ENCODE measurements at regions not wholly inside any gene's neighbourhood (a gene's known extent, or its start where the extent isn't known, plus 50 kb on each side); places are given as distances from the start of the nearest gene placed in this dataset.

- H3K27ac ChIP-seq (ENCODE audit: low read length) = no peak overlapping the region
- H3K27me3 ChIP-seq (ENCODE audit: control insufficient read depth, insufficient read depth, low read length) = no peaks in the 10 kb centered on the region
- no peak overlapping the region for H3K4me3 ChIP-seq (ENCODE audit: low read length)
- H3K9me3 ChIP-seq (ENCODE audit: control insufficient read depth, low read depth, low read length) = no peaks in the 10 kb centered on the region
- H3K9ac ChIP-seq (ENCODE audit: low read length) = no peak overlapping the region
- no peaks in the 10 kb centered on the region for H3K4me1 ChIP-seq (ENCODE audit: control insufficient read depth, low read depth, low read length)
- H3K36me3 ChIP-seq (ENCODE audit: control insufficient read depth, low read depth, low read length) = no peaks in the 10 kb centered on the region
Measured at GRCh38 chr20:58162986-58163385, 65.5 kb downstream of the ANKRD60 start.

GRCh38 chr20:58161192-58161591 lies 67.3 kb downstream of the ANKRD60 start:
- H3K27me3 ChIP-seq (ENCODE audit: control insufficient read depth, insufficient read depth, low read length) = no peaks in the 10 kb centered on the region
- no peak overlapping the region for H3K4me3 ChIP-seq (ENCODE audit: low read length)
- H3K9ac ChIP-seq (ENCODE audit: low read length) = no peak overlapping the region
- H3K4me1 ChIP-seq (ENCODE audit: control insufficient read depth, low read depth, low read length) = no peaks in the 10 kb centered on the region
- H3K27ac ChIP-seq (ENCODE audit: low read length) = no peak overlapping the region
- H3K9me3 ChIP-seq (ENCODE audit: control insufficient read depth, low read depth, low read length) = no peaks in the 10 kb centered on the region
- no peaks in the 10 kb centered on the region for H3K36me3 ChIP-seq (ENCODE audit: control insufficient read depth, low read depth, low read length)

- no peaks in the 10 kb centered on the region for H3K9me3 ChIP-seq (ENCODE audit: control insufficient read depth, low read depth, low read length)
- H3K36me3 ChIP-seq (ENCODE audit: control insufficient read depth, low read depth, low read length) = no peaks in the 10 kb centered on the region
- no peaks in the 10 kb centered on the region for H3K4me1 ChIP-seq (ENCODE audit: control insufficient read depth, low read depth, low read length)
- H3K27ac ChIP-seq (ENCODE audit: low read length) = no peak overlapping the region
- no peak overlapping the region for H3K4me3 ChIP-seq (ENCODE audit: low read length)
- no peaks in the 10 kb centered on the region for H3K27me3 ChIP-seq (ENCODE audit: control insufficient read depth, insufficient read depth, low read length)
- H3K9ac ChIP-seq (ENCODE audit: low read length) = no peak overlapping the region
Measured at GRCh38 chr20:58160451-58161061, 67.9 kb downstream of the ANKRD60 start.

- Histone ChIP-seq H3K27ac (ENCODE audit: low read length) (no peak overlapping the region), H3K9me3 (ENCODE audit: control insufficient read depth, low read depth, low read length) (no peaks in the 10 kb centered on the region), H3K27me3 (ENCODE audit: control insufficient read depth, insufficient read depth, low read length) (peaks cover 2% of the 10 kb centered on the region), H3K4me3 (ENCODE audit: low read length) (no peak overlapping the region), H3K4me1 (ENCODE audit: control insufficient read depth, low read depth, low read length) (peaks cover 3% of the 10 kb centered on the region), H3K36me3 (ENCODE audit: control insufficient read depth, low read depth, low read length) (no peaks in the 10 kb centered on the region), H3K9ac (ENCODE audit: low read length) (no peak overlapping the region)
Measured at GRCh38 chr20:58155148-58155925, 73.1 kb downstream of the ANKRD60 start.

GRCh38 chr20:58154113-58154512 lies 74.3 kb downstream of the ANKRD60 start:
- Histone ChIP-seq H3K4me1 (ENCODE audit: control insufficient read depth, low read depth, low read length) (peaks cover 4% of the 10 kb centered on the region), H3K36me3 (ENCODE audit: control insufficient read depth, low read depth, low read length) (no peaks in the 10 kb centered on the region), H3K4me3 (ENCODE audit: low read length) (no peak overlapping the region), H3K27me3 (ENCODE audit: control insufficient read depth, insufficient read depth, low read length) (peaks cover 11% of the 10 kb centered on the region), H3K27ac (ENCODE audit: low read length) (no peak overlapping the region), H3K9me3 (ENCODE audit: control insufficient read depth, low read depth, low read length) (no peaks in the 10 kb centered on the region), H3K9ac (ENCODE audit: low read length) (no peak overlapping the region)

- H3K4me1 ChIP-seq (ENCODE audit: control insufficient read depth, low read depth, low read length) = peaks cover 4% of the 10 kb centered on the region
- H3K36me3 ChIP-seq (ENCODE audit: control insufficient read depth, low read depth, low read length) = no peaks in the 10 kb centered on the region
- H3K4me3 ChIP-seq (ENCODE audit: low read length) = no peak overlapping the region
- peaks cover 11% of the 10 kb centered on the region for H3K27me3 ChIP-seq (ENCODE audit: control insufficient read depth, insufficient read depth, low read length)
- no peak overlapping the region for H3K9ac ChIP-seq (ENCODE audit: low read length)
- H3K27ac ChIP-seq (ENCODE audit: low read length) = no peak overlapping the region
- H3K9me3 ChIP-seq (ENCODE audit: control insufficient read depth, low read depth, low read length) = no peaks in the 10 kb centered on the region
Measured at GRCh38 chr20:58153121-58153520, 75.3 kb downstream of the ANKRD60 start.

- no peak overlapping the region for H3K9ac ChIP-seq (ENCODE audit: low read length)
Measured at GRCh38 chr20:58150772-58151171, 77.7 kb downstream of the ANKRD60 start.

DNA sequence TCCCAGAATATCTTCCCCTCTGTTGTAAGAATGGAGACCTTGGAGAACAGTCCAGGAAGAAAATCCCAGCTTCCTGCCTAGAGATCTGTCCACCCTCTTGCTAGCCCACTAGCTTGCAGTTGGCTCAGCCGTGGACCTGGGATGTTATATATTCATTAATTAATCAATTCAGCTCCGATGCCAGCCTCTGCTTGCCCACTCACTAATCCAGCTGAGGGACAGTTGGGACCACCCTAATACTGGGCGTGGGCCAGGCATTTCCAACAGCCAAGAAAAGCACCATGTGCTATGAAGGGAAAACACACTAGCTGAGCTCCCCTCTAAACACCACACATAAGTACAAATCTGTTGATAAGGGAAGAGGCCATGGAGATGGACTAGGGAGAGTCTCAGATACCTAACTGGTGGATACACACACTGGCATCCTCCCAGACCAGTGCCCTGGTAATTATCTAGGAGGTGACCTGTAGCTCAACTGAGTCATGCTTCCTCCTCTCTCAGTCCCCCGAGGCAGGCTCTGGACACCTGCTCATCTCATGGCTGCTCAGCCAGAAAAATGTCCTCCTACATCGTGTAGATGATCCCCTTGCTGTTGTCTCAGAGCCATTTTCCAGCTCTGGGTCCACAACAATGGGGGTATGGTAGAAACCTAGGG lies 78.9 kb downstream of the ANKRD60 start:
- Histone ChIP-seq H3K9me3 (ENCODE audit: control insufficient read depth, low read depth, low read length) (no peaks in the 10 kb centered on the region), H3K36me3 (ENCODE audit: control insufficient read depth, low read depth, low read length) (no peaks in the 10 kb centered on the region), H3K27me3 (ENCODE audit: control insufficient read depth, insufficient read depth, low read length) (peaks cover 11% of the 10 kb centered on the region), H3K9ac (ENCODE audit: low read length) (no peak overlapping the region), H3K27ac (ENCODE audit: low read length) (no peak overlapping the region), H3K4me3 (ENCODE audit: low read length) (no peak overlapping the region), H3K4me1 (ENCODE audit: control insufficient read depth, low read depth, low read length) (peaks cover 4% of the 10 kb centered on the region)

More at GRCh38 chr20:58150772-58151171, 77.7 kb downstream of the ANKRD60 start:
- peaks cover 4% of the 10 kb centered on the region for H3K4me1 ChIP-seq (ENCODE audit: control insufficient read depth, low read depth, low read length)
- H3K4me3 ChIP-seq (ENCODE audit: low read length) = peak overlapping the region; percentile 30
- no peaks in the 10 kb centered on the region for H3K9me3 ChIP-seq (ENCODE audit: control insufficient read depth, low read depth, low read length)
- no peak overlapping the region for H3K27ac ChIP-seq (ENCODE audit: low read length)
- H3K36me3 ChIP-seq (ENCODE audit: control insufficient read depth, low read depth, low read length) = no peaks in the 10 kb centered on the region
- peaks cover 11% of the 10 kb centered on the region for H3K27me3 ChIP-seq (ENCODE audit: control insufficient read depth, insufficient read depth, low read length)

DNA sequence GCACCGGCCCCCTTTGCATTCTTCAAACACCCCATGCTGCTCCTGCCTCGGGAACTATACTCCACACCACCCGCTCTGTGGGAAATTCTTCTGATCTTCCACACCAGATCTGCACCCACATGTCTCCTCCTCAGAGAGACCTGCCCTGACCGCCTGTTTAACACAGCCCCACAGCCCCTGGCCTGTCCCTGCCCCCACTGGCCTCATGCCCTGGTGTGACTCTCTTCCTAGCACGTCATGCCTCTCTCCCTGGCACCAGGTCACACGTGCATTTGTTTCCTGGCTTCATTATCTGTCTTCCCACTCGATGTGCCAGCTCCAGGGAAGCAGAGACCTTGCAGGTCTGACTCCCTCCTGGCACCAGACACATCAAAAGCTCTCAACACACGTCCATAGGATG lies 79.6 kb downstream of the ANKRD60 start:
- Histone ChIP-seq H3K27ac (ENCODE audit: low read length) (no peak overlapping the region), H3K36me3 (ENCODE audit: control insufficient read depth, low read depth, low read length) (no peaks in the 10 kb centered on the region), H3K4me3 (ENCODE audit: low read length) (no peak overlapping the region), H3K27me3 (ENCODE audit: control insufficient read depth, insufficient read depth, low read length) (peaks cover 11% of the 10 kb centered on the region), H3K4me1 (ENCODE audit: control insufficient read depth, low read depth, low read length) (peaks cover 4% of the 10 kb centered on the region), H3K9ac (ENCODE audit: low read length) (no peak overlapping the region), H3K9me3 (ENCODE audit: control insufficient read depth, low read depth, low read length) (no peaks in the 10 kb centered on the region)

DNA sequence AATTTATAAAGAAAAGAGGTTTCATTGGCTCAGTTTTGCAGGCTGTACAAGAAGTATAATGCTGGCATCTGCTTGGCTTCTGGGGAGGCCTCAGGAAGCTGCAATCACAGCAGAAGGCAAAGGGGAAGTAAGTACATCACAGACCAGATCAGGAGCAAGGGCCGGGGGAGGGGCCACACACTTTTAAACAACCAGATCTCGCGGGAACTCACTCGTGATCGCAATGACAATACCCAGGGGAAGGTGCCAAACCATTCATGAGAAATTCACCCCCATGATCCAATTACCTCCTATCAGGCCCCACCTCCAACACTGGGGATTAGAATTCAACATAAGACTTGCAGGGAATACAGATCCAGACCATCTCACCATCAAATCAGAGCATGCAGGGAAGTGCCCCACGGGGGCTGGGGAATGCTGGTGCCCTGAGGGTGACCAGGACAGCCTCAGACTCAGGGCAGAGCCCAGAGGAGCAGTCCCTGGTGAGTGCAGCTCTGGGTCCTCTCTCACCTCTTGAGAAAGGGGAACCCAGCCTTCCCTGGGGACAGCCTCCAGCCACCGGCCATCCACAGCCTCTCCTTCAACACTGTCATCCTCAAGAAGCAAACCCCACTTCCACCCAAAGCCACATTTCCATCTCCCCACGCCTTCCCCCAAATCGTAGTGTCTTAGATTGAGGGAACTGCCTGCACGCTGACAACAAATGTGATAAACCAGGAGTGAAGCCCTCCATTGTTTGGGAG lies 80.7 kb downstream of the ANKRD60 start:
- H3K9ac ChIP-seq (ENCODE audit: low read length) = no peak overlapping the region
- H3K4me3 ChIP-seq (ENCODE audit: low read length) = no peak overlapping the region
- no peaks in the 10 kb centered on the region for H3K36me3 ChIP-seq (ENCODE audit: control insufficient read depth, low read depth, low read length)
- peaks cover 4% of the 10 kb centered on the region for H3K4me1 ChIP-seq (ENCODE audit: control insufficient read depth, low read depth, low read length)
- H3K27me3 ChIP-seq (ENCODE audit: control insufficient read depth, insufficient read depth, low read length) = peaks cover 11% of the 10 kb centered on the region
- H3K27ac ChIP-seq (ENCODE audit: low read length) = no peak overlapping the region
- H3K9me3 ChIP-seq (ENCODE audit: control insufficient read depth, low read depth, low read length) = no peaks in the 10 kb centered on the region

DNA sequence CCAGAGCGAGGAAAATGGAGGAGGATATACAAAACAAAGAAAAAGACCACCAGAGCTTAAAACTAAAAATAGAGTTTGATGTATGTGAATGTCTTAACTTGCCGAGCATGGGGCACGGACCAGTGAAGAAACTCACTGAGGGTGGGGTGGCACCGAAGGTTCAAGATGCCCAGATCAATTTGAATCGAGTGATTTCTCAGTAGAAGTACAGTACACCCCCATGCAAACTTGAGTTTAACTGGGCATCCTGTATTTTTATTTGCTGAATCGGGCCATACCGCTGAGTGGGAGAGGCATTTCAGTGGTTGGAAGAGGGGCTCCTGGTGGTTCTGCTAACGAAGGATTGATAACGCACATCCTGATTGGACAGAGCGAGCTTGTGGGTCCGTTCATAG lies 81.7 kb downstream of the ANKRD60 start:
- Histone ChIP-seq H3K4me3 (ENCODE audit: low read length) (no peak overlapping the region), H3K9me3 (ENCODE audit: control insufficient read depth, low read depth, low read length) (no peaks in the 10 kb centered on the region), H3K27me3 (ENCODE audit: control insufficient read depth, insufficient read depth, low read length) (peaks cover 11% of the 10 kb centered on the region), H3K4me1 (ENCODE audit: control insufficient read depth, low read depth, low read length) (peaks cover 4% of the 10 kb centered on the region), H3K36me3 (ENCODE audit: control insufficient read depth, low read depth, low read length) (no peaks in the 10 kb centered on the region), H3K9ac (ENCODE audit: low read length) (no peak overlapping the region), H3K27ac (ENCODE audit: low read length) (no peak overlapping the region)
